HG02870 (cell line): ENCODE measurements at regions not wholly inside any gene's neighbourhood (a gene's known extent, or its start where the extent isn't known, plus 50 kb on each side); places are given as distances from the start of the nearest gene placed in this dataset.

Experiments used
- ATAC-seq: cut with Tn5 transposase; IDR thresholded peaks from one replicate; pipeline ENCODE4 v1.9.1; 2021; ENCODE audit warnings: mild to moderate bottlenecking, moderate library complexity; ENCODE audit not compliant: unreplicated experiment

DNA sequence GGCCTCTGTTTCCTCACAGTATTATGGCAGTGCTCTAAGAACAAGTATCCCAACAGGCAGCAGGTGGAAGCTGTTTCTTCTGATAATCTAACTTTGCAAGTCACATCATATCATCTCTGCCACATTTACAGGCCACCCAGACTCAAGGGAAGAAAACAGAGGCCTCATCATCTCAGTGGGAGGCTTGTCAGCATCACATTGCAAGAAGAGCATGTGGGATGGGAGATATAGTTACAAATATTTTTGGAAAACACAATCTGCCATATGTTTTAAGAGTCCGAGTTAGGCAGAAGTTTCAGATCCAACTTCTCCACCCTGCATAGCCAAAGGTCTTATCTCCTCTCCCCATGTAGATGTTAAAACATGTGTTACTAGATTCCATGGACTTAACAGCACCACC lies 130.4 kb upstream of the PDE1C start:
- ATAC-seq = no peak

- ATAC-seq = no peak
These were observed 124.3 kb upstream of the PDE1C start for GRCh38 chr7:32194537-32194936.

GRCh38 chr7:32191305-32191704 lies 121.1 kb upstream of the PDE1C start:
- no peak for ATAC-seq

DNA sequence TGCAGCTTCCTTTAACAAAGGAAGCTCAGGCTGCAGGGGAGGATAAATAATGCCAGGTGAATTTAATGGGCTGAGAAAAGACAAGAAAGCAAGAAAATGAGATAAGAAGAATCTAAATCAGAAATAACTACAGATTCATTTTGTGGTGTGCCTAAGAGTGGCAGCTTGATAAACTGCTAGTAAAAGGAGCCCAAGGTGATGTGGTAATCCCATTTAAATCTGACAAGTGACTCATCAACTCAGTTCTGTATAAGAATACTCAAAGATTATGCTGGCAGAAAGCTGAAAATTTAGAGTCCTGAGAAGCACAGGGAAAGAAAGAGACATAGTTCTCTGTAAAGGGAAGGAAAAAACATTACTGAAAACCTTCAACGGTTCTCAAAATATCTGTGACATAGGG lies 109.4 kb upstream of the PDE1C start:
- no peak for ATAC-seq

DNA sequence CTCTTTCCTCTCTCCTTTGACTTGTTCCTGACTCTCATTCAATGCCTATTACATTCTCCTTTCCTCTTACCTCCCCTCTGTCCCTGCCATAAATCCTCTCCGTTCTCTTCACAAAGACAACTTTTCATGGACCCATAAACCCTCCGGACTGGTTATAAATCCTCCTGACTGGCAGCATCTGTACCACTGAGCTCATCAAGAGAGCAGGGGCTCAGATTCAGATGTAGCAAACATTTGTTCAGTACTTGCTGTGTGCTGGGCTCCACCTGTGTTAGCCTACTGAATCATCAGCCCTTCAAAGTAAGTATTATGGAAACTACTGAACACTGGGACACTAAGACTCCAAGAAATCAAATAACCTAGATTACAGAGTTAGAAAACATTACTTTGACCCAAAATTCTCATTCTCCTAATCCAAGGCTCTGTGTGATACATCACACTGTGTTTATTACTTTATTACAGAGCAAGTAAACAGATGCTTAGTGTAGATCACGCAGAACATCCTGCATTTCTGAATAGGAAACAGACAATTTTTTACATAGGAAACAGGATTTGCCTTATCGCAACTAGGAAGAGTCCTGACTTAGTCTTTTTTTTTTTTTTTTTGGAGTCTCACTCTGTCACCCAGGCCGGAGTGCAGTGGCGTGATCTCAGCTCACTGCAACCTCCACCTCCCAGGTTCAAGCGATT lies 108.6 kb upstream of the PDE1C start:
- ATAC-seq = no peak

GRCh38 chr7:32177232-32177631 lies 107.0 kb upstream of the PDE1C start:
- ATAC-seq = no peak

GRCh38 chr7:32175099-32175498 lies 104.9 kb upstream of the PDE1C start:
- no peak for ATAC-seq

DNA sequence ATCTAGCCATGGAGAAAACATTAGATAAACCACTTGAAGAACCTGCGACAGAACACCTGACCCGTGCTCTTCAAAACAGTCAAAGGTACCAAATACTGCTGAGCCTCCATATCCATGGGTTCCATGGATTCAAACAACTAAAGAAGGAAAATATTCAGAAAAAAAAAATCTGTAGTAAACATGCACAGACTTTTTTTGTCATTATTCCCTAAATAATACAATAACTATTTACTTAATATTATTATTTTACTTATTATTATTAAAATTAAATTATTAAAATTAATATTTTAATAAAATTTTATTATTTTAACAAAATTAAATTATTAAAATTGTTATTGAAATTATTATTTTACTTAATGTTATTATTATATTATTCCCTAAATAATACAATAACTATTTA lies 101.0 kb upstream of the PDE1C start:
- ATAC-seq = no peak

- no peak for ATAC-seq
These were observed 100.6 kb upstream of the PDE1C start for GRCh38 chr7:32170838-32171237.

- no peak for ATAC-seq
These were observed 99.0 kb upstream of the PDE1C start for GRCh38 chr7:32169228-32169627.

DNA sequence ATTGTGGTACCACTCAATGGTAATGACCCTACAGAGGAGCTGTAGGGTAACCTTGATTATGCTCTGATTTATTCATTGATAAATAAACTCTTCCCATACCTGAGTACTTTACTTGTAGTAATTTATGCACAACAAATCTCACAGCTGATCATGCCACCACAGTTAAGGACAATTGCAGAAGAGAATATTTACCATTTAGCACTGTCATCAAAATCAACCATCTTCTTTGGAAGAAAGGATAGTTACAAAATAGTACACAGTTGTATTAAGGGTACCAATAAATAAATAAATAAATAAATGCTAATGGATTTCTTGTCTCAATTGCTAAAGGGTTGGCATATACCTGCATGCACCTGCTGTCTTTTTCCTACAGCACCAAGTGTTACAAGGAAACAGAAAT lies 97.6 kb upstream of the PDE1C start:
- no peak for ATAC-seq

- ATAC-seq = no peak
These were observed 97.0 kb upstream of the PDE1C start for GRCh38 chr7:32167256-32167655.

DNA sequence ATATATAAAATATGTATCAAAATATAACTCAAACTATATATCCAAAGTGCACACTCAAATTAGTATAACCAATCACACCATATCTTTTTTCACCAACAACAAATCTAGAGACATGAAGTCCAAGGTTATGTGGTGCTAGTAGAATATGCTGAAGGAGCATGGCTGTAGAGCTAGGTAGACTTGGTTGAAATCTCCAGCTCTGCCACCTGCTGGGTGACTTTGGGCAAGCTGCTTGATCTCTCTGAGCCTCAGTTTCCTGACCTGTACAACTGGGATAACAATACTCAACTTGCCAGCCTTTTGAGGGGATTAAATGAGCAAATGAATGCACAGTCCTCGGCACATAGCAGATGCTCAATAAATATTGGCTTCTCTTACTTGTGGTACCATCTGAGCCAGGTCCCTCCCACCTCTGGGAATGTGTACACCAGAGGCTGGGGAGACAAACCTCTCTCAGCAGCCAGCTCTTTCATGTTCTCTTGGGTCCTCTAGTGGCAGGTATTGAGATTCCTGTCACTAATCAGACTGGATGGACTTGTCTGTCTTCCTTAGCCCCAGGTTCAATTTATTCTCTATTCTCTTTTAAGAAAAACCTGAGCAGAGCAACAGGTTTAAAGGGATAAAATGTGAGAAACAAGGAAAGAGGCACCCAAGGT lies 94.3 kb upstream of the PDE1C start:
- ATAC-seq = no peak

GRCh38 chr7:32163896-32164295 lies 93.7 kb upstream of the PDE1C start:
- no peak for ATAC-seq

- no peak for ATAC-seq
These were observed 93.1 kb upstream of the PDE1C start for GRCh38 chr7:32163141-32163806.

DNA sequence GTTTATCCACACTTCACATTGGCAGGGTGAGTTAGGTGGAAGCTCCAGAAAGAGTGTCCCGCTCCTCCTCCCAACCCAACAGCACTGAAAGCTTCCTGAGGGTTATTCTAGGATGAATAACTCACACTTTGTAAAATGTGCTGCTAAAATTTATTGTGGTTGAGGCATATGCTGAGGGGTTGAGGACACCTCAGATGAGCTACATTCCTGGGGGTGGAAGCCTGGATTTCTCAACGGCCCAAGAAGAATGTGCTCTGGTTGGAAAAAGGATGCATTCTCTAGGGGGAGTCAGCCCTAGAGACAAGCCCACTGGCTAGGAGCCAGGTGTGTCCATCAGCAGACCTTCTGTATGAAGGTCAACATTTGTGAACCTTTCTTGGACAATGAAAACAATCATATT lies 91.5 kb upstream of the PDE1C start:
- ATAC-seq = no peak

- no peak for ATAC-seq
These were observed 88.8 kb upstream of the PDE1C start for GRCh38 chr7:32158751-32159745.

GRCh38 chr7:32158076-32158475 lies 87.9 kb upstream of the PDE1C start:
- ATAC-seq = no peak

DNA sequence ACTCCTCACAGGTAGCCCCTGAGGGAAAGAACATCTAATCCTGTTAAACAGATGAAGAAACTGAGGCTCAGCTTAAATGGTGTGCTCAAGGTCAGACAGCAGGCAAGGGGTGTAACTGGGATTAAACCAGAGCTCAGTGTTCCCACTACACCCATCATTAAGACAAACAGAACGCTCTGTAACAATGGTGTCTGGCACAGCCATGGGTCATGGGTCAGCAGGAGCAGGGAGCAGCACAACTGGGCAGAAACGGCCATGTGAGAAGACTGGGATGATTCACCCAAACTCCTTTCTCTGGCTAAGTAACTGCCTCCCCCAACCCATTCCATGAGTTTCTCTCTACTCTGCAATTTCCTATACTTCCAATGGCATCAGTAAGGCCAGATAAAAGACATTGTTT lies 85.5 kb upstream of the PDE1C start:
- no peak for ATAC-seq

GRCh38 chr7:32154797-32155196 lies 84.6 kb upstream of the PDE1C start:
- no peak for ATAC-seq

DNA sequence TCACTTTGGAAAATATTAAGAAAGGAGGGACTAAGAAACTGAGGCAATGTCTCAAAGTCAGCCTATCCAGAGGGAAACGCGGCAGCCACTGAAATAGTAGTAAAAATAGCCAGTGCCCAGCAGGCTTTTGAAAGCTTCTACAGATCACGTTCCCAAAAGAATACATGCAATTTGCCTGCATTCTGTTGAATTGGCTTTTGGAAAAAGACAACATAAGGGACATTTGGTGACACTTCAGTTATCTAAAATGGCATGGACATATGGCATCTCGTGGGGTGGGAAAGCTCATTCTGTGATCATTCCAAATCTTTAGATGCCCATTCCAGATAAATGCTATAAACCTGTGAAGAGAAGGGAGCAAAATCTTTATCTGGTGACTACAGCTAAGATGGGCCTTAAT lies 82.8 kb upstream of the PDE1C start:
- ATAC-seq = no peak
